ENCODE measurements at regions not wholly inside any gene's neighbourhood (a gene's known extent, or its start where the extent isn't known, plus 50 kb on each side); places are given as distances from the start of the nearest gene placed in this dataset.

DNA sequence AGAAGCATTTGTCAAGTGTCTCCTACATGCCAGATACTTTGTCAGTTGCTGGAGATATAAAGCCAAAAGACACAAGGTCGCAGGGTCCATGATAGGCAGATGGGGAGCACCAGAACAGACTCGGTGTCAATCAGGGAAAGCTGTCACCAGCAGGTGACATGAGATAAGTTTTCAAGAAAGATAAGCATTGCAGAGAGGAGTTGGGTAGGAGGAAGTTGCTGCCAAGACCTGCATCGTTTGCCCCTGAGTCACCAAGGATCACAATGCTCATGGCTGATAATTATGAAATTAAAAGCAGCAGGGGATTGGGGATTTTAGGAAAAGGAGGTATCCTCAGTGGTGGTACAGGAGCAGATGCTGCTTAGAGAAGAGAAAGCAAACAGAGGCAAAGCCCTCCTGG lies 551.1 kb upstream of the CDH11 start:
- DNase-seq (peak; percentile 22), ATAC-seq (ENCODE audit: low read depth) (no peak; the same call in 1 of the 2 replicates)
- no peak overlapping the region for H2BK120ac ChIP-seq (ENCODE audit: low read depth, low read length)
- 0 out of 2 replicates have a peak overlapping the region, but pooled peaks have one; percentile 13 for H2AK5ac ChIP-seq (ENCODE audit: low read depth, low read length)
- dilution Hi-C loops (cut with HindIII; ENCODE audit: low sequenced_read_pairs, unreplicated experiment): no loop called here
- no peak overlapping the region for H2AFZ ChIP-seq (replicated peaks; ENCODE audit: low read length, poor library complexity)
- no peak overlapping the region for H3K14ac ChIP-seq (replicated peaks; ENCODE audit: low read depth, low read length)
- no peak overlapping the region for H3K18ac ChIP-seq (ENCODE audit: low read depth, low read length)
- 65% methylated on average over 3 of the region's 3 CpGs; no CpG with 5 or more reads in 1 of the 2 experiments for WGBS, 2 experiments (ENCODE audit: extremely low coverage in 2 of 2, insufficient read length in 1 of 2)
- no peak overlapping the region for H3K4ac ChIP-seq (ENCODE audit: low read depth, low read length)
- CTCF ChIA-PET: no interaction called here
- H2BK5ac ChIP-seq (ENCODE audit: low read depth, low read length, poor library complexity, severe bottlenecking): no peak overlapping the region
- H3K79me1 ChIP-seq (ENCODE audit: low read depth in 1 of 2, low read length in 2 of 2): no peaks in the 10 kb centered on the region
- no peaks in the 10 kb centered on the region for H4K20me1 ChIP-seq (ENCODE audit: insufficient read depth, low read length)
- in situ Hi-C loops (cut with MboI; ENCODE audit: low sequenced_read_pairs): no loop called here
- peaks cover 7% of the 10 kb centered on the region; the same call in 1 of the 2 replicates for H3K4me1 ChIP-seq (ENCODE audit: control insufficient read depth, insufficient read depth, low read length)
- POLR2A ChIA-PET (ENCODE audit: unreplicated experiment): no interaction called here
- peaks cover 3% of the 10 kb centered on the region for H3K27me3 ChIP-seq (ENCODE audit: control insufficient read depth, insufficient read depth, low read length)
- no peaks in the 10 kb centered on the region for H3K9me1 ChIP-seq (ENCODE audit: insufficient read depth, low read length)
- no peak overlapping the region for H4K8ac ChIP-seq (ENCODE audit: low read depth in 2 of 2, low read length in 2 of 2)
- H3K36me3 ChIP-seq (ENCODE audit: control insufficient read depth, insufficient read depth, low read length): no peaks in the 10 kb centered on the region
- no peak overlapping the region for H3K9ac ChIP-seq (ENCODE audit: low read depth, low read length)
- TF ChIP-seq MXI1 (IDR thresholded peaks at IDR 0.05; ENCODE audit: borderline replicate concordance, low read depth, low read length) (no peak), MAFK (IDR thresholded peaks at IDR 0.05; ENCODE audit: low read depth, low read length) (no peak), NFE2L2 (IDR thresholded peaks at IDR 0.05; ENCODE audit: low read depth, low read length) (no peak), CEBPB (IDR thresholded peaks at IDR 0.05; ENCODE audit: low read depth, low read length) (no peak)
- no TSS peak for BruUV-seq (replicated peaks)
- no peak overlapping the region for H2BK15ac ChIP-seq (ENCODE audit: low read depth, low read length)
- H3K9me3 ChIP-seq (ENCODE audit: control insufficient read depth, insufficient read depth, low read length): no peaks in the 10 kb centered on the region
- no peak overlapping the region for H3K27ac ChIP-seq (ENCODE audit: insufficient read depth, low read length)
- H3K23ac ChIP-seq (ENCODE audit: low read depth, low read length): no peak overlapping the region
- no peak overlapping the region for H4K5ac ChIP-seq (ENCODE audit: low read depth, low read length)
- no peak overlapping the region for H2BK20ac ChIP-seq (ENCODE audit: low read depth, low read length)
- intact Hi-C loops (cut with micrococcal nuclease): loop anchor here (10.0 kb wide), 1 partner anchor 548 kb away; the partner anchor contains the start of gene CDH11
- H2AK9ac ChIP-seq (replicated peaks; ENCODE audit: low read depth, low read length, poor library complexity): no peak overlapping the region
- H3K4me2 ChIP-seq (ENCODE audit: low read depth, low read length): no peak overlapping the region
- H3K56ac ChIP-seq (ENCODE audit: extremely low read depth, insufficient read depth, low read length): no peak overlapping the region
- H3K4me3 ChIP-seq (ENCODE audit: insufficient read depth, low read depth, low read length): no peak overlapping the region
- no peak overlapping the region for H4K91ac ChIP-seq (ENCODE audit: insufficient read depth, low read depth, low read length)
